Putamen (tissue), 1 donor: ENCODE measurements at regions not wholly inside any gene's neighbourhood (a gene's known extent, or its start where the extent isn't known, plus 50 kb on each side); places are given as distances from the start of the nearest gene placed in this dataset.
"Not testable (repeated sequence)": the region's sequence is repeated elsewhere in the genome, so short reads cannot be mapped to it uniquely, and the experiment has no call there.

Experiments
- DNase-seq: peaks from one replicate; pipeline ENCODE4 v3.0.0-alpha.2; 2016; ENCODE audit warnings: low spot score

DNA sequence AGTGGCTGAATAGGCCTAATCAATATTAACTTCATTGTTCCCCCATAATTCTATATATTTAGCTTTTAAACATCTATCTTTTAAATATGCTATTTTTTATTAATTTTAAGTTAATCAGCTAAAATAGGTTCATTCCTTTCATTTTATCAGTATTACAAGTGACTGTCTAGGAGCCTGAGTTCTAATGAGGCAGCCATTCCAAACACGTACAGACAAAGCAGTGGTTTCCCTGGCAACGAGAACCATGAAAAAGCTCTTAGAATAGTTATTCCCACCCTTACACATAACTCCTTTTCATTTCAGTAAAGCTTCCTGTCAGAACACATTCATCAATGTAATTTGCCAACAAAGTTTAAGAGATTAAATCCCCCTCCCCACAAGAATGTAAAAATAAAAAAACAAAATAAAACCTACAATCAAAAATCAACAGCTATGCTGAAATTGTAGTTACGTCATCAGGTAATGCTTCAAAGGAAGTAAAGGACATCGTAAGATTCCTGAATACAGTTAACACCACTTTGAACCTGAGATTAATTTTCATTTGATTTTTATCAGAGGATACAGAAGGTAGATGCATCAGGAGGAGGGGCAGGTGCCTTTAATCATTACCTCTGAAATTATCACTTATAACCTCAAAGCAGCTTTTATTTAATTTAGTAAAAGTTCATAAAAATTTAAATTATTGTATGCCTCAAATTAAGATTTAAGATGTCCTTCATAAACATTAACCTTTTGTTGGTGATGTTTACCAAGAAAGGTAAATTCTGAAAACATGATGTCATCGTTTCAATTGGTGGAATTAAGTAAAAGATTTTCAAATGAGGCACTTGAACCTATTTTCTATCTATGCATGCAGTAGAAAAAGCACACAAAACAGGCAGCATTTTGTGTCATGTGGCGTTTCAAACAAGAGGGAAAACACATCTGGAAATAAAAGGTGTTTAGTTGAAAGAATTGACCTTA is 967.2 kb upstream of the FOXG1 start:
- peak; percentile 1 for DNase-seq

- not testable (repeated sequence) for DNase-seq
These were observed 948.7 kb upstream of the FOXG1 start for GRCh38 chr14:27817746-27818430.

GRCh38 chr14:27826149-27826548 is 940.4 kb upstream of the FOXG1 start:
- not testable (repeated sequence) for DNase-seq

- not testable (repeated sequence) for DNase-seq
These were observed 934.6 kb upstream of the FOXG1 start for GRCh38 chr14:27831978-27832377.

GRCh38 chr14:27833001-27833400 is 933.6 kb upstream of the FOXG1 start:
- not testable (repeated sequence) for DNase-seq

GRCh38 chr14:27836386-27836785 is 930.2 kb upstream of the FOXG1 start:
- DNase-seq: no peak

DNA sequence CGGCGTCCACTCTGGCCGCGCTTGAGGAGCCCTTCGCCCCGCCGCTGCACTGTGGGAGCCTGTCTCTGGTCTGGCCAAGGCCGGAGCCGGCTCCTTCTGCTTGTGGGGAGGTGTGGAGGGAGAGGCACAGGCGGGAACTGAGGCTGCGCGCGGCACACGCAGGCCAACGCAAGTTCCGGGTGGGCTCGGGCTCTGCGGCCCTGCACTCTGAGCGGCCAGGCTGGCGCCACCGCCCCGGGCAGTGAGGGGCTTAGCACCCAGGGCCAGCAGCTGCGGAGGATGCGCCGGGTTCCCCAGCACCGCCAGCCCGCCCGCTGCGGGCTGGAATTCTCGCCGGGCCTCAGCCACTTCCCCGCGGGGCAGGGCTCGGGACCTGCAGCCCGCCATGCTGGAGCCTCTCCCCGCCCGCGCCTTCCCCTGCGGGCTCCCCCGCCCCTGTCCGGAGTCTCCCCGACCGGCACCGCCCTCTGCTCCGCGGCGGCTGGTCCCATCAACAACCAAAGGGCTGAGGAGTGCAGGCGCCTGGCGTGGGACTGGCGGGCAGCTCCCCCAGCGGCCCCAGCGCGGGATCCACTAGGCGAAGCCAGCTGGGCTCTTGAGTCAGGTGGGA is 921.2 kb upstream of the FOXG1 start:
- no peak for DNase-seq

- no peak for DNase-seq
These were observed 920.7 kb upstream of the FOXG1 start for GRCh38 chr14:27845902-27846301.

DNA sequence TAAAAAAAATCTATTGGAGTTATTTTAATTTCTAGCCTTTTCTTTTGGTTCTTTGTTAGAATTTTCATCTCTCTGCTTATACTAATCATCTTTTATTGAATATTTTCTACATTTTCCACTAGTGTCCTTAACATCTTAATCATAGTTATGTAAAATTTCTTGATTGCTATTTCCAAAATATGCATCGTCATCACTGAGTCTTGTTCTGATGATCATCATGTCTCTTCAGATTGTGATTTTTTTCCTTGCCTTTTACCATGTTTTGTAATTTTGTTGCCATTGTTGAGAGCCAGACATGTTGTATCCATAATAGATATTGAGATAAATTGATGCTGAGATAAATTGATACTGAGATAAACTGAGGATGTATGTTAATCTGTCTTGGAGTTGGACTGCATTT is 919.1 kb upstream of the FOXG1 start:
- DNase-seq: not testable (repeated sequence)

DNA sequence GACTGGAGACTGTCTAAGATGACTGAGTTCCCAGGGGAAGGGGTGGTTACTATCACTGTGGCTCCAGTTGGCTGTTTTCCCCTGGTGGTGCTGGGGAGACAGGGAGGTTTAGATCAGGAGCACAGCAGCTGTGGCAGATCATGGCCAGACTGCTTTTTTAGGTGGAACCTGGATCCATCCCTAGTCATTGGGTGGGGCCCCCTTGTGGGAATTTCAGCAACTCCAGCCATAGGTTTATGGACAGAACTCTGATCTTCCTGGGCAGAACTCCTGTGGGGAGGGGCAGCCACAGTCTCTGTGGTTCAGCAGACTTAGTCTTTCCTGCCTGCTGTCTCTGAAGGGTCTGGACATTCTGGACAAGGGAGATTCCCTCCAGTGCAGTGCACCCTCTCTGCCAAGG is 917.4 kb upstream of the FOXG1 start:
- not testable (repeated sequence) for DNase-seq

- no peak for DNase-seq
These were observed 903.9 kb upstream of the FOXG1 start for GRCh38 chr14:27862684-27863083.

GRCh38 chr14:27863166-27863565 is 903.4 kb upstream of the FOXG1 start:
- DNase-seq: no peak

GRCh38 chr14:27881063-27881462 is 885.5 kb upstream of the FOXG1 start:
- DNase-seq: no peak

- no peak for DNase-seq
These were observed 884.9 kb upstream of the FOXG1 start for GRCh38 chr14:27881646-27882045.

DNA sequence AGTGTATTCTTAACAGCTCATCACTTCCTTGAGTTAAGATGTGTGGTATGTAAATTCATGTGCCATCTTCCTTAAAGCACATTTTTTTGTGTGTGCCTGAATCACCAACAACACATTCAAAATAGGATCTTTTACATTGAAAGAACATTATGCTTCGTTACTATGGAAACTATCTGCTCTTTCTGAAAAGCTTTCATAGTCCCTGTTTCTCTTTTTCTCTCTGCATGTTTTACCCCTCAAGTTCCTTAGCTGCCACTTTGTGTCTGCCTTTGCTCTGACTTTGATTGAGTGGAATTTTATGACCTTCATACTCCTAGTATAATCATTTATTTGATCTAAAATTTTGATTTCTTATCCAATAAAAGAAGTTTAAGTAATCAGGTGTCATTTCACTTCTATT is 880.3 kb upstream of the FOXG1 start:
- DNase-seq: no peak

GRCh38 chr14:27890259-27890658 is 876.3 kb upstream of the FOXG1 start:
- DNase-seq: no peak

DNA sequence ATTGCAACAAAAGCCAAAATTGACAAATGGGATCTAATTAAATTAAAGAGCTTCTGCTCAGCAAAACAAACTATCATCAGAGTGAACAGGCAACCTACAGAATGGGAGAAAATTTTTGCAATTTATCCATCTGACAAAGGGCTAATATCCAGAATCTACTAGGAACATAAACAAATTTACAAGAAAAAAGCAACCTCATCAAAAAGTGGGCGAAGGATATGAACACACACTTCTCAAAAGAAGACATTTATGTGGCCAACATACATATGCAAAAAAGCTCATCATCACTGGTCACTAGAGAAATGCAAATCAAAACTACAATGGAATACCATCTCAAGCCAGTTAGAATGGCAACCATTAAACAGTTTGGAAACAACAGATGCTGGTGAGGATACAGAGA is 858.1 kb upstream of the FOXG1 start:
- DNase-seq: not testable (repeated sequence)

DNA sequence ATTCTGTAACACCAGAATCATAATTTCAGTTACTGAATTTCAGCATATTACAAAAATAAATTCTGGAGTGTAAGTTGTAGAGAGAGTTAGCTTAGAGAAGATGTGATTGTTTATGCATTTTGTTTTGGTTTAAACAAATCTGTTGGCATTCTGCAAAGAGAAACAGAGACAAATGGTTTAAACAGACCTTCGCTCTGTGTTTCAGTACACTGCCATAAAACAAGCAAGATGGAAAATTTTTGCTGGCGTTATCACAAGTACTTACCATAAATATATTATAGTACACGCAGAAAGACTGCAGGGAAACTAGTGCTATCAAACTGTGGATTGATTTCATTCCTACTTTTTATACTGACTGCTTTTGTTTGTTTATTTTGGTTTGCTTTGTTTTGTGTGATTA is 850.3 kb upstream of the FOXG1 start:
- no peak for DNase-seq

DNA sequence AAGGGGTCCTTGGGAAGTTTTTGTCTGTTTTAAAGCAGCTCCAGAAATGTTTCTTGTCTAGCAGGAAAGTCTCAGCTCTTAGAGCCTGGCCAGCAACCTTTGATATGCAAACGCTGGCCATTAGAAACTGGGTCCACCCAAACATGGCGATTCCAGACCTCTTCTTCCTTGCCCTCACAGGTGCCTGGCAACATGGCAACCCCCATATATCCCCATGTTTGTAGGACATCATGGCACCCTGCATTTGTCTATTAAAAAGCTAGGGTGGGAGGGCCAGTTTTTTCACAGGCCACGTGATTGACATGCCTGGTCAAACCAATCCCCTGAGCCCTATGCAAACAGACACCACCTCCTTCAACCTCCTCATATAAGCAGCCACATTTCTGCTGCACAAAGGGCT is 848.7 kb upstream of the FOXG1 start:
- no peak for DNase-seq

- DNase-seq: no peak
These were observed 839.1 kb upstream of the FOXG1 start for GRCh38 chr14:27927519-27927918.

DNA sequence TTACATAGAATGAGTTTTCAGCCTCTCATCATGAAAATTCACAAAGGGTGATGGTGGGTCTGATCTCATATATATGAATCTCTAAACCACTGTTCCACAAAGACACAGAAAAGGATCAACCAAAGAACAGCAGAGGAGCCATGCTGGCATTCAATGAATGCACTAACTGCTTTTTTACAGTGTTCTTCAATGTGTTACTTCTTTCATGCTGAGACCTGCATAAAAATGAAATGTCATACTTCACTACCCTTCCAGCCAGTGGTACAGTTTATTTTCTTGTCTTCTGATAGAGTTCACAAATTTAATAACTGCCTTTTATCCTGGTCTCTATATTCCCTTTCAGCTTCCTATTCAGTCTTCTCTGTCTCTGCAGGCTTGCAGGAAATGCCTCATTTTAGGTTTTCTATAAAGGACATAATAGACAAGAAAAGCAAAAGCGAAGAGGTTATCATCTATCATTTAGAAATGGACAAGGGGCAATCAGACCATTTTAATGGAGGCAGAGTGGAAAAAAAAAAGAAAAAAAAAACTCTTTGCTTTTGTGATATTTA is 836.7 kb upstream of the FOXG1 start:
- DNase-seq: no peak

- DNase-seq: no peak
These were observed 828.2 kb upstream of the FOXG1 start for GRCh38 chr14:27938392-27938791.
